Myocyte (in vitro differentiated cells): ENCODE measurements at regions not wholly inside any gene's neighbourhood (a gene's known extent, or its start where the extent isn't known, plus 50 kb on each side); places are given as distances from the start of the nearest gene placed in this dataset.
"Not testable (repeated sequence)": the region's sequence is repeated elsewhere in the genome, so short reads cannot be mapped to it uniquely, and the experiment has no call there.

ENCODE experiments used
- DNase-seq: peaks from one replicate; pipeline ENCODE4 v3.0.0-alpha.2; 2012; ENCODE audit warnings: low read depth

DNA sequence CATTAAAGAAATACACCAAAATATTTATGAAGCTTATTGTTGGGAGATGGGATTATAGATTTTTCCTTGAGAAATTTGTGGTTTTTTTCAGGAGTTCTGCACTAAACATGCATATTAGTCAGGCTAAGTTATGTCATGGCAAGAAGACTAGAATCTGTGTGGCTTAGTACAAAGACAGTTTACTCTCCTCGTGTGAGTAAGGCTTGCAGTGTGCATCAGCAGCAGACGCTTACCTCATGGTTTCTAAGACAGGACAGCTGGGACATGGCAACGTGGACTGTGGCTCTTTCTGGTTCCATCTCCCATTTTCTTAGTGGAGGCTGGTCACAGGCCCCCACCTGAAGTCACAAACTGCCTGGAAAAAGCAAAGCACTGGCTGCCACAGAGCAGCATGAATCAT, 429.6 kb upstream of the VSTM2A start:
- DNase-seq: peak; percentile 65

DNA sequence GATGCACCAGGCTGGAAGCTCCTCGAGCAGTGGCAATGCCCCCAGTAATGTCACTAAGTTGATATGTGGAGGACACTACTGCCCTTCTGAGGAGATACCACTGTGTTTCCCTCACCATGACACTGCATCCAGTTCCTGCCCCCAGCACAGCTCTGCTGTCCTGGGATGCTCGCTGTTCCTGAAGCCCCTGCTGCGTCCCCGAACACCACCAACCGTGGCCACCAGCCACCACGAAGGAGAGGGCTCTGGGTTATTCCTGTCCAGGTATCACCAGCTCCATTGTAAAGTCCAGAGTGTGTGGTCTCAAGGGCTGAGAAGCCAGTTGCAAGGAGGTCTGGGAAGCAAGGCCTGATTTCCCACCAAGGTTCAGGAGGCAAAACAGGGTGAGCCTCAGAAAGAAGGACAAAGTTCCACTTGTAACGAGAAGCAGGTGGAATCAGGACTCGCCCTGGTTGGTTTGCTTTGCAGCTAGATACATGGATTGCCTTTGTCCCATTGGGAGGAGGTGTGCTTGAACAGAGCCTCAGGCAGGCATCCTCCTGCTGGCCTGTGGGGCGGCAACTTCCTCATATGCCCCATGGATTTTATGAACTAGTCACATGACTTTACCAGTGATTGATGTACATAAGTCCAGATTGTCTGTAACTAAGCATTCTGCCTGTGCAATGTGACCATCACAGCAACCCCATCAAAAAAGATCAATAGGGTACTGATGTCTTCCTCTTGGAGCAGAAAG, 427.0 kb upstream of the VSTM2A start:
- DNase-seq: no peak

DNA sequence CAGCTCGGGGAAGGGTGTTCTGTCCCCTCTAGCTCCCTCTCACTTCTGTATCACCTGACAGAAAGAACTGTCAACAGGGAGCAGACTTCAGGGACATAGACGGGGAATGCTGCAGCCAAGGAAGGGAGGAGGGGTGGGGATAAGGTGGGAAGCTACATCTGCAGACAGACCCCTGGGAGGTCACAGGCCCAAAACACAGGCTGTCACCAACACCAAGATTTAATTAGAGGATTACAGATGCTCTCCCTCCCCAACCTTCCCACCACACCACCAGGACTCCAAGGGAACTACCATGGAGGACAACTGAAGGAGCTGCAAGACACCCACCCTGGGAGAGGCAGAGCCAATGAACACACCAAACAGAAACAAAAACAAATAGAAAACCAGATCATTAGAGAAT, 425.2 kb upstream of the VSTM2A start:
- DNase-seq: no peak

DNA sequence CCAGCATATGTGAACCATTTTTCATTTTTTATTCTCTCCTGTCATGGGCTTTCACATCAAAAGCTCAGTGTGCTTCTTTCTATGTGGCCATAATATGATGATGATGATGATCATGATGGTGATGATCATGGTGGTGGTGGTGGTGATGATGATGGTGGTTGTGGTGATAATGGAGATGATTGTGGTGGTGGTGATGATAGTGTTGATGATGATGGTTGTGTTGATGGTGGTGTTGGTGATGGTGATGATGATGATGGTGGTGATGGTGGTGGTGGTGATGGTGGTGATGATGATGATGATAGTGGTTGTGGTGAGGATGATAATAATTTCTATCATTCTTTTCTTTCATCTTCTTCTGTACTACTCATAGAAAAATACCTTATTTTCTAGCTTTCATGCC, 413.1 kb upstream of the VSTM2A start:
- DNase-seq: no peak

DNA sequence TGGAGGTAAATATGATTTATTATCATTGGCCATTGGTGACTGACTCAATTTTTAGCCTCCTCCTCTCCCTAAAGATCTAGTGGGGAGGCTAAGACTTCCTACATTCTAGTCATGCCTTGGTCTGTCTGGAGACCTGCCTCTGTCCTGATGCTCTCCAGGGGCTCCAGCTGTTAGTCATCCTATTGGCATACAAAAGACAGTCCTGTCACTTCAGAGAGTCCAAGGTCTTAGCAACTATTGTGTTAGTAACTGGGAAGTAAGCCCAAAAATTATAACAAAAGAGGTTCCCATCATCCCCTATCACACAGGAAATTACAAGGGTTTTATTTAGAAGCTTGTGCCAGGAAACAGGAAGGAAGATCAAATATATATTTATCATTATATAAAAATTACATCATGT, 400.6 kb upstream of the VSTM2A start:
- no peak for DNase-seq

DNA sequence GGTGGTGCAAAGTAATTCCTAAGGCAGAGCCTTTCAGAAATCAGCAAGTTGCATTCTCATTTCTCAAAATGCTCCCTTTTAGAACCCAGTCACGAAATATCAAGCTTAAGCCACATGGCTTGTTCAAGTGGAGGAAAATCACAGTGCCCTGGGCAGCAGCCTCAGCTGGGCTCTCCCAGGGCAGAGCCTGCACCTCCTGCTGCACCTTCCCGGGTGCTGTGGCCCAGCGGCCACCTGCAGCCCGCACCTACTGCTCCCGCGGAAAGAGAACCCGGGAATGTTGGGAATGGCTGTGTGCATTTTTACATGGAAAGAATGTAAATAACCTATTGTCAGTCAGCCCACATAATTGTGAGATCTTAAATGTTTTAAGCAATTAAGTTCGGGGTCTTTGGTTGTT, 396.5 kb upstream of the VSTM2A start:
- no peak for DNase-seq

DNA sequence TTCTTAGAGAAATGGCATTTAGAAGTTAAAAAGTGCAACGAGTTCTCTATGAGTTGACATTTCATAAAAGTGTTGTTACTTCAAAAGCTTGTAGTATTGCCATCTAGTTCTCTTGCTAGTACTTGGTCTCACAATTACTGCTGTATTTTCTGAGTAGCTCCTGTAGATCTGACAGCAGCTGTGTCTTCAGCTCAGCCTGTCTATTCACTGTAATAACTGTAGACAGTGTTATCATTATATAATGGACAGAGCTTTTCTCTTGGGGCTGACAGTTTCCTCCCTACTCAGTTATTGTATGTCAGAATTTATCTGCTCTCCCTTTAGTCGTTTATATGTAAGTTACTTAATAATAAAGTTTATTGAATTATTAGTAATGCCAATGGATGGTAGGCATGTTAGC, 388.7 kb upstream of the VSTM2A start:
- DNase-seq: no peak

DNA sequence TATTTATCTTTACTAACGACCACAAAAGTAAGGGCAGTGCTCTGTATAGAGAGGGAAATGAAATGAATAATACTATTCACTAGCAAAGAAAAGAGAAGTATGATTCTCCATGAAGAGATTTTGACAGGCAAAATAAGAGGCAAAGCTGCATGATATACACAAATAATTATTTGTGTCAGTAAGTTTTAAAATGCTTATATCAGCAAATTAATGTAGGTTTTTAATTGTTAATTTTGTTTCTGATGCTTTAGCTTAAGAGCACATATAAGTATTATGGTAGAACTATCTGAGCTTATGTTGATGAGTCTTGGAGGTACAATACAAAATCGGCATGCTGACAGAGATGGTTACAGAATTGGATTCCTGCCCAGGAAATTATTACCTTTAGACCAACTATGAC, 383.1 kb upstream of the VSTM2A start:
- no peak for DNase-seq

DNA sequence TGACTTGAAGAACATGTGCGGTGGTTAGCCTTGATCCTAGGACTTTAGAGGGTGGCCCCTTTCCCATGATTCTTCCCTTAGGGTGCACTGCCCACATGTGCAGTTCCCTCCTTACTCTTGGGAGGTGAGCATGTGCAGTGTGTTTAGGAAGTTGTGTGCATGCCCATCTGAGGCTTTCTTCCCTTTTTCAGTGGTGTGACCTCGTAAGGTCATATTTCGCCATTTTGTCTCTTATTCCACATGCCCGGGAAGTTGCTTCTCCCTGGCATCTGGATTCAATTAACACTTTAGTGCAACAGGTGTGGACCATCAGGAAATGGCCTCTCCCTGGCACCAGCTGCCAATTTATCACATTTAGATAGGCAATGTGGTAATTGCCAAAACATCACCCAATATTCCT, 380.6 kb upstream of the VSTM2A start:
- DNase-seq: peak; percentile 3

DNA sequence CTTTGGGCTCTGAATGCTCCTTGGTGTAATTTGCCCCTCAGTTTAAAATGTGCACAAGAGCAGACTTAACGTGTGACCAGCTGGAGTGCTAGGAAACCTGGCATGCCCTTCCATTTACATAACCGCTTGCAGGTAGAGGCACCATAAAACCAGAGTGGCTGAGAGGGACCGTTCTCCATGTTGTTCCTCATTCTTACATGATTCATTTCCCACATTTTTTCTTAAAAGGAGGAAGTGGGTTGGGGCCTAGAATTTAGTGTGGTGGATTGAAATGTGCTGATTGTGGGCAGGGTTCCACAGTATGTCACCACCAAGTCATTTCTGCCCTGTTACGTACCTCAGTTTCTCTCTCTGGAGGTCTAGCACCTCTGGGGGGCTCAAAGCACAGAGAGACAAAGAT, 375.8 kb upstream of the VSTM2A start:
- DNase-seq: no peak

DNA sequence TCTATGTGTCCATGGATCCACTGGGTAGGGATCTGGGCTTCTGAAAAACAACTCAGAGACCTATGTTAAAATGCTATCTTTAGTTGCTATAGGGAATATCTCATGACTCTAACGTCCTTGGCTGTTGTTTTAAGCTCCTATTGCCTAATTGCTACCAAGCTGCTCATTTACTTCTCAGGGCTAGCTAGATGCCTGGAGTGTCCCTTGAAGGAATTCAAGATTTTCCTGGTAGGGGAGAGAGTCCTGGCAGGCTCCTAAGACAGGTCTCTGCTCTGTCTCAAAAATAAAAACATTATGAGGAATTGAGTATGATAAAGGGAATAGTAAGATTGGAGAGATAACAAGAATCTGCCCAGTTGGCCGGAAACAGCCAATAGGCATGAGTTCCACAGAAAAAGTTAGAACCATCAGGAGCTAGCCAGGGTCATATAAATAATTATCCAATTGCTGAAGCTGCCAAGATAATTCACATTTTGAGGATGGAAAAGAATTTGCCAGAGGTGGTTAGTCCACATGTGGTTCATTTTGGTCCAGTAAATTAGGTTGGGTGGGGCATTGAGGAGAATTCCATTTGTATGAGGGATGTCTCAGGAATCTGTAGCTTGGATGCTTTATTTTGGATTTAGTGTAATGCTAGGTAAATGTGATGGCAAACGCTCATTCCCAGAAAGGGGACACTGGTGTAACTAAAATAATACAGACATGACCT, 362.7 kb upstream of the VSTM2A start:
- peak; percentile 6 for DNase-seq

DNA sequence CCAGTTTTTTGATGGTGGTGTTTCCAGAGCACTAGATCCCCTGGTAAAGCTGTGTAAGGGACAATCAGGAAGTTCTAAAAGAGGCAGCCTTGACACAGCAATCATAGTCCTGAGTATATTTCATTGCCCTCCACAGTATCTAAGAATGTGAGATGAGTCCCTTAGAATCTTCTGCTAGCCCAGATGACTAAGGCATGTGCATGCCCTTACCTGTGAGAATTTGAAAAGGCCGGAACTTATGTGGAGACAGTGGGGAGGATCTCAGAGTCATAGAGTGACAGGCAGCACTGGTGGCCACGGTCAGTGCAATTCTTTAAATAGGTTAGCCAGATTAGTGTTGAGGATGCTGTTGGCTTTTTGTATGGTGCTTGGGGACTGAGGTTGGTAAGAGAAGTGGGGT, 361.4 kb upstream of the VSTM2A start:
- no peak for DNase-seq

DNA sequence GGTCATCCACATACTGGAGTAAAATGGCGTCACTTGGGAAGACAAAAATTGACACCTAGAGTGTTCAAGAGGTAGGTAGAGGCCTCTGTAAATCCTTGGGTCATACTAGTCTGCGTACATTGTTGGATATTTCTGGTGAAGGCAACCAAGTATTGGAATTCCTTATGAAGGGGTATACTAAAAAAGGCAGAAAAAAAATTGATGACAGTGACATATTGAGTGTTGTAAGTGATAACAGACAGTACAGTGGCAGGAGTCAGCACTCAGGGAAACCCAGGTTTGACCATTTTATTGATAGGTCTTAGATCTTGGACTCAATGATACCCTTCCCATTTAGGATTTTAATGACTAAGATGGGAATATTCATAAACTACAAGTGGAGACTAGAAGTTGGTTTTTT, 359.1 kb upstream of the VSTM2A start:
- DNase-seq: no peak

DNA sequence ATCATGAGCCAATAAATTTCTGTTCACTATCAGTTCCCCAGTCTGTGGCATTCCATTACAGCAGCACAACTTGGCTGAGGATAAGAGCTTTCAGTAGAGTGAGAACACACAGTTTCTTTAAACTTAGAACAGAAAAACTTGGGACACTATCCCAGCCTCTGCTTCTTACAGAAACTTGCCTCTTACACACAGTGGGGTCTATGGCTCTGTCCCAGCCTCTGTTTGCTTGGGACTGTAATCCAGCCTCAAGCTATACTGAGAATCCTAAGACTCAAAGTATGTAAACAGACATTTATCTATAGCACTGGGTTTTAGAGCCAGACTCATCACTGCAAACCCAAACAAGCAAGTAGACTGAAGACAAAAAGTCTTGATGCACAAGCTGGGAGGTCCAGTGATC, 355.8 kb upstream of the VSTM2A start:
- no peak for DNase-seq

DNA sequence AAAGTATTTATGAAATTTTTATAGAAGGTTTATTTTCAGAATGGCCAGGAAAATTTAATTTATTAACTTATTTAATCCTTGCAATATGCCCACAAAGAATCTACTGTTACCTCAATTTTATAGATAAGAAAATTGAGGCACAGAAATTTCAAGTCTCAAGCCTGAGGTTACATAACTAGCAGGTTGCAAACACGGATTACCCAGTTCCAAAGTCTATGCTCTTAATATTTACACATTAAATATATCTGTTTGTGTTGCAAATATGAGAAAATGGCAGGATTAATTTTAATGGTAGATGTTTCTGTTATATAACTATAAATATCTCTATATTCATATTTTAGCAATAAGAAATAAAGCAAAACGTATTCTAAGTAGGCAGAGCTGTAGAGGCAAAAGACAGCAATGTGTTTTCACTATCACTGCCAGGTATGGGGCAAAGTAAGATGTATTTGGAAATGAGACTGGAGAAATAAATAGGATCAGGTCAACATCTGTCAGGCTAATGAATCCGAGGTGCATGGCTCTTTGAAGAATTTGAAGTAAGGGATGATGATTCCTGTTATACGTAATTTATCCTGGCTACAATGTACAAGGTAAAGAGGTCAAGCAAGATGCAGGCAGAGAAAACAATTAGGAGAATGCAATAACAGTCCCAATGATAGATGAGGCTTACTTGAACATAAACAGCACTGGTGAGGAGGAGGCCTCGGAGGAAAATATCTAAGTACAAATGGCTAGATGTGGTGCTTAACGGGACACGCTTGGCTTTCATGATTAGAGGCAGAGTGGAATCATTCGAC, 354.1 kb upstream of the VSTM2A start:
- no peak for DNase-seq

DNA sequence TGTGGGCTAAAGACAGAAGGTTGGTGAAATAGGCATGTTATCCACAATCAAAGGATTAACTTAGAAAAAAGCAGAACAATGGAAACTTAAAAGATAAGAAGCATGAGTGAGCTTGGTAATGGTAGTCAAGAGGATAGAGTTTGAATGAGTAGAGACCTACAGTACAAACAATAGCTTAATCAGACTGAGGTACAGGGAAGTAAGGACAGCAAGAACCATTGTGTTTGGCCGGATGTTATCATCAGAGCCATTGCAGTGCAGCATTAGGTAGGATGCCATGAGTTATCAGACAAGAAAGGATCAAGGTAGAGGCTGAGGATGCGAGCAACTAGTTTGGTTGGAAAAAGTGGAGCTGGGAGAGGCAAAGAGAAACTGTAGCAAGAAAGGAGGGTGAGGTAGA, 353.3 kb upstream of the VSTM2A start:
- no peak for DNase-seq

DNA sequence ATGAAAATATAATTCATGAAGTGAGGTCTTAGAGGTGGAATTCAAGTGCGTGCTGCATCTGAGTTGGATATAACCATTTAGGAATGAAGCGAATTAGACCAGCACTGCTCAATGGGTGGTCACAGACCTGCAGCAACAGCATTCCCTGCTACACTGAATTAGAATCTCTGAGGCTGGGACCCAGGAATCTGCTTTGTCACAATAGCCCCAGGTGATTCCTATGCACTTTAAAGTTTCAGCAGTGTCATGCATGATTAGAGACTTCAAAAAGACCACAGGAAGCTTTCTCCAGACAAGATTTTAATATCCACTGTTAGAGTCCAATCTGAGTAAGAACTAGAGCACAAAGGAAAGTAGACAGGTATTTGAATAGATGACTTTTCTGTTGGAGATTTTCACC, 352.8 kb upstream of the VSTM2A start:
- no peak for DNase-seq

DNA sequence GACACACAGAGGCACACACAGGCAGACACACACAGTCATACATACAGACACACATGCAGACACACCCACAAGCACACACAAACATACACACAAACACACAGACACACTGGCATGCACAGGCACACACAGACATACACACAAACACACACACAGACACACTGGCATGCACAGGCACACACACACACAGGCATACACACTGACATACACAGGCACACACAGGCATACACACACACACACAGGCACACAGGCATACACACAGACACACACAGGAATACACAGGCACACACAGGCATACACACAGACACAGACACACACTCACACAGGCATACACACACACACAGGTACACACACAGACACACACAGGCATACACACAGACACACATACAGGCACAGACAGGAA, 340.7 kb upstream of the VSTM2A start:
- no peak for DNase-seq

DNA sequence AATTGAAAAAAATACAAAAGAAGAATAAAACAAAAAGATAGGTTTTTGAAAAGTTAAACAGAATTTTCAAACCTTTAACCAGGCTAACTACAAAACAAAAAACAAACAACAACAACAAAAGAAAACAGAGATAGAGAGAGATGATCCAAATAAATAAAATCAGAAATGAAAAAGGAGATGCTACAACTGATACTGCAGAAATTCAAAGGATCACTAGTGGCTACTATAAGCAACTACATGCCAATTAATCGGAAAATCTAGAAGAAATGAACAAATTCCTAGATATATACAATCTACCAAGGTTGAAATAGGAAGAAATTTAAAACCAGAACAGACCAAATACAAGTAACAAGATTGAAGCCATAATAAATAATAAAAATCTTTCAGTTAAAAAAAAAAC, 326.8 kb upstream of the VSTM2A start:
- no peak for DNase-seq

DNA sequence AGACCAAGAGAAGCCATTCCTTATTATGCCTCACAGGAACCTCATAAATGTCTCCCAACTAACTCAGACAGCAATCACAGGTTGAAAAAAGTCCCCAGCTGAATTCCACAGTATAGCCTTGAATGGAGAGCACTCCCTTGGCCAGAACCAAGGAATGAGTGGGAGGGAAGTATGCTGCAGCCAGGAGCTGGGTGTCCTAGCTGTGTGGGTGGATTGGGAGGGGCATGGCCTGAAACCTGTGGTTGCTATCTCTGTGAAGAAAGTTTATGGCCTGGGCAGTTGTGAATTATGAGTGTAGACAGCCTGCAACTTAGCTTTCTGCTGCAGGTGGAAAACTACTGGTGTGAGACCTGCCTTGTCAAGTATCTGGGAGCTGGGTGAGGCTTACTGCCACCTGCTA, 316.1 kb upstream of the VSTM2A start:
- DNase-seq: not testable (repeated sequence)

DNA sequence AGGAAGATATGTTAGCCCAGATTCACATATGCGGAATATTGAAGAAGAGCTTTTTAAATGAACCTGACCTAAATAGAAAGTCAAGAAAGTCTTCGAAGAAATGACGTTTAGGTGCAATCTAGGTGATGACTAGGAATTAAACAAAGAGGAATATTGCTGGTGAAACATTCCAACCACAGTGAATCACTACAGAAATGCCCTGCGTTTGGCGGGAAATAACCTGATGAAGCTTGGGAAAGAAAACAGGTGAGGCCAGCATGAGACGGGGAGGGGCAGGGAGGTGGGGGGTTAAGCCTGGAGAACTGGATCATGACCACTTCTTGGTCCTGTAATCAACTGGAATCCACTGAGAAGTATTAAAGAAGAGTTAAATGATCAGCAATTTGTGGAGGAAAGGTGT, 299.4 kb upstream of the VSTM2A start:
- DNase-seq: no peak

DNA sequence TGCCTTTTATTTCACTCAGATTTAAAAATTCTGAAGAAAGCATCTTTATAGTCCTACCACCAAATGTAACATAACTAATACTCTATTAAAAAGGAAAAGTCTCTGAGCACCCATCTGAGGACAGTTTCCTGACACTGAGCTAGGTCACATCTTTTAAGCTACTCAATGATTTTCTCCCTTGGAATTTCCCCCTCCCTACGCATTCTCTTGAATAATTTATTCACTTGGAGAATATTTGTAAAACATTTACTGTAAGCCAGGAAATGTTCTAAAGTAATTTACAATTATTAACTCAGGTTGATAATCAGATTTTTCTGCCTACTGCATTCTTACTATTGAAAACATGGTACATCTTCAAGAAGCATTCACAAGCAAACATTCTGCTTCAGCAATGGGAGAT, 297.2 kb upstream of the VSTM2A start:
- DNase-seq: no peak
